ENCODE measurements at regions not wholly inside any gene's neighbourhood (a gene's known extent, or its start where the extent isn't known, plus 50 kb on each side); places are given as distances from the start of the nearest gene placed in this dataset.

DNA sequence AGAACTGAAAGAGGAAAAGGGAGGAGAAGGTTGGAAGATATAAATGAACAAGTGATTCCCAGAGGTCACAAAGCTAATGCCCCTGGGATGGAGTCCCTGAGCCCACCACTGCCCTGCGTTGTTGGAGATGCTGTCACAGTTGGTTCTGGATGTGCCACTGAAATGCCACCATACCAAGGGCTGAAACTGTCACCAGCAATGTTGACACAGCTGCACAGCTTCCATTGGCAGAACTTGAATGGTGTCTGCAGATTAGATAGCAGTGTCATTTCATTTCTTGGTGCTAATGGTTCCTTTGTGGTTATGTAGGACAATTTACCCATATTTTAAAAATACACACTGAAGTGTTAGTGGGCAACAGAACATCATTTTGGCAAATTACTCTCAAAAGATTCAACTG lies 120.7 kb downstream of the TBXT start:
- Mint-ChIP-seq H3K27me3 (ENCODE audit: insufficient read depth, low read depth) (no peaks in the 10 kb centered on the region), H3K27ac (no peak overlapping the region), H3K9me3 (peaks cover 15% of the 10 kb centered on the region), H3K36me3 (peaks cover 3% of the 10 kb centered on the region), H3K4me3 (no peak overlapping the region), H3K4me1 (peaks cover 6% of the 10 kb centered on the region)
- H3K36me3 ChIP-seq = peaks cover 5% of the 10 kb centered on the region
- H3K9ac ChIP-seq = no peak overlapping the region
- no peaks in the 10 kb centered on the region for H4K20me1 ChIP-seq (ENCODE audit: low read depth)
- H3K27ac ChIP-seq = no peak overlapping the region
- no peak for DNase-seq (ENCODE audit: low spot score)
- no peak overlapping the region for H3K4me3 ChIP-seq
- H3K79me2 ChIP-seq (ENCODE audit: low read depth) = no peaks in the 10 kb centered on the region
- peaks cover 5% of the 10 kb centered on the region for H3F3A ChIP-seq (ENCODE audit: low read depth)
- TF ChIP-seq EZH2phosphoT487 (IDR thresholded peaks at IDR 0.05) (no peak), EZH2 (IDR thresholded peaks at IDR 0.05) (no peak)
- TF ChIP-seq, protein P1, sequence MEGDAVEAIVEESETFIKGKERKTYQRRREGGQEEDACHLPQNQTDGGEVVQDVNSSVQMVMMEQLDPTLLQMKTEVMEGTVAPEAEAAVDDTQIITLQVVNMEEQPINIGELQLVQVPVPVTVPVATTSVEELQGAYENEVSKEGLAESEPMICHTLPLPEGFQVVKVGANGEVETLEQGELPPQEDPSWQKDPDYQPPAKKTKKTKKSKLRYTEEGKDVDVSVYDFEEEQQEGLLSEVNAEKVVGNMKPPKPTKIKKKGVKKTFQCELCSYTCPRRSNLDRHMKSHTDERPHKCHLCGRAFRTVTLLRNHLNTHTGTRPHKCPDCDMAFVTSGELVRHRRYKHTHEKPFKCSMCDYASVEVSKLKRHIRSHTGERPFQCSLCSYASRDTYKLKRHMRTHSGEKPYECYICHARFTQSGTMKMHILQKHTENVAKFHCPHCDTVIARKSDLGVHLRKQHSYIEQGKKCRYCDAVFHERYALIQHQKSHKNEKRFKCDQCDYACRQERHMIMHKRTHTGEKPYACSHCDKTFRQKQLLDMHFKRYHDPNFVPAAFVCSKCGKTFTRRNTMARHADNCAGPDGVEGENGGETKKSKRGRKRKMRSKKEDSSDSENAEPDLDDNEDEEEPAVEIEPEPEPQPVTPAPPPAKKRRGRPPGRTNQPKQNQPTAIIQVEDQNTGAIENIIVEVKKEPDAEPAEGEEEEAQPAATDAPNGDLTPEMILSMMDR (IDR thresholded peaks at IDR 0.05) = no peak
- peaks cover 7% of the 10 kb centered on the region for H3K9me3 ChIP-seq (ENCODE audit: low read depth)
- no peak overlapping the region for H2AFZ ChIP-seq (replicated peaks)
- no peaks in the 10 kb centered on the region for H3K27me3 ChIP-seq
- H3K4me2 ChIP-seq = no peak overlapping the region
- peaks cover 3% of the 10 kb centered on the region for H3K4me1 ChIP-seq

DNA sequence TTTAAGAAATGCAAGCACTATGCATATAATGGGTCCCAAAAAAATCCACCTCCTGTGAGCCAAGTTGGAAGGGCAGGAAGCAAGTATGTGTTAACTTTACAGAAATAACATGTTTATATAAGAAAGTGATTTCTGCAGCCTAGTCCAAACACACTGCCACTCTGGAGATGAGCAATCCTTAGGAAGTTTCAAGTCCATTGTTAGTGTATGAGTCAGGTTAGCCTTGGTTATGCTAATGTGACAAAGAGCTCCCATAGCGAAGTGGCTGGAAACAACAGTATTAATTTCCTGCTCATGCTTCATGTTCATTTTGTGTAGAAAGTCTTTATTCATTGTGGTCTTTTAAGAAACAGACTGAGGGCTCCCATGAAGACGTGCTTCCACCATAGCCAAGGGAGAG lies 121.4 kb downstream of the TBXT start:
- no peak overlapping the region for H3K4me3 Mint-ChIP-seq
- no peaks in the 10 kb centered on the region for H3K27me3 Mint-ChIP-seq (ENCODE audit: insufficient read depth, low read depth)
- Histone ChIP-seq H2AFZ (replicated peaks) (no peak overlapping the region), H3K9me3 (ENCODE audit: low read depth) (no peaks in the 10 kb centered on the region), H3K9ac (no peak overlapping the region), H3K79me2 (ENCODE audit: low read depth) (no peaks in the 10 kb centered on the region), H3K4me3 (no peak overlapping the region), H3K4me1 (peaks cover 3% of the 10 kb centered on the region), H3K27me3 (no peaks in the 10 kb centered on the region), H3K4me2 (no peak overlapping the region), H3K27ac (no peak overlapping the region), H3K36me3 (no peaks in the 10 kb centered on the region), H3F3A (ENCODE audit: low read depth) (peaks cover 5% of the 10 kb centered on the region), H4K20me1 (ENCODE audit: low read depth) (no peaks in the 10 kb centered on the region)
- H3K36me3 Mint-ChIP-seq = peaks cover 2% of the 10 kb centered on the region
- peaks cover 13% of the 10 kb centered on the region for H3K9me3 Mint-ChIP-seq
- H3K27ac Mint-ChIP-seq = no peak overlapping the region
- no peak for DNase-seq (ENCODE audit: low spot score)
- H3K4me1 Mint-ChIP-seq = peaks cover 6% of the 10 kb centered on the region
- TF ChIP-seq EZH2 (IDR thresholded peaks at IDR 0.05) (no peak), EZH2phosphoT487 (IDR thresholded peaks at IDR 0.05) (no peak)
- TF ChIP-seq, protein P1 (IDR thresholded peaks at IDR 0.05) = no peak

DNA sequence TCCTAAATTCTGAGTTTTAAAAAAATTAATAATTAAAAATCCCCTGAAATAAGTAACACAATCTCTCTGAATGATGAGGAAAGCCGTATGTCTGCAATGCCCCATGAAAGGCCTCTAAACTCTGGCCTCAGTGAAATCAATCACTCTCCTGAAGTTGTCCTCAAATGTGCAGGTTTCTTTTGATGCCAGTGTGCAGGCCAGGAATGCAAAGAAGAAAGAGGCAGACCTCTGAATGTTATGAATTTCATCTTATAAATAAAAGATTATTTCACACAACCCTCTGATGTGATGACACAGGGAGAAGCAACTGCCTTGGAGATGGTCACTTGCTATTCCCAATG lies 121.8 kb downstream of the TBXT start:
- no peaks in the 10 kb centered on the region for H3K27me3 ChIP-seq
- no peaks in the 10 kb centered on the region for H4K20me1 ChIP-seq (ENCODE audit: low read depth)
- H2AFZ ChIP-seq (replicated peaks) = no peak overlapping the region
- H3K27me3 Mint-ChIP-seq (ENCODE audit: insufficient read depth, low read depth) = no peaks in the 10 kb centered on the region
- no peak overlapping the region for H3K4me2 ChIP-seq
- H3K4me3 ChIP-seq = no peak overlapping the region
- peaks cover 2% of the 10 kb centered on the region for H3K36me3 Mint-ChIP-seq
- H3K9me3 Mint-ChIP-seq = peaks cover 13% of the 10 kb centered on the region
- no peak overlapping the region for H3K4me3 Mint-ChIP-seq
- DNase-seq (ENCODE audit: low spot score) = no peak
- H3K4me1 ChIP-seq = peaks cover 3% of the 10 kb centered on the region
- H3K9ac ChIP-seq = no peak overlapping the region
- H3K27ac ChIP-seq = no peak overlapping the region
- no peaks in the 10 kb centered on the region for H3K9me3 ChIP-seq (ENCODE audit: low read depth)
- peaks cover 6% of the 10 kb centered on the region for H3K4me1 Mint-ChIP-seq
- TF ChIP-seq, protein P1 (IDR thresholded peaks at IDR 0.05) = no peak
- TF ChIP-seq EZH2phosphoT487 (IDR thresholded peaks at IDR 0.05) (no peak), EZH2 (IDR thresholded peaks at IDR 0.05) (no peak)
- no peaks in the 10 kb centered on the region for H3K36me3 ChIP-seq
- H3K79me2 ChIP-seq (ENCODE audit: low read depth) = no peaks in the 10 kb centered on the region
- H3K27ac Mint-ChIP-seq = no peak overlapping the region
- peaks cover 5% of the 10 kb centered on the region for H3F3A ChIP-seq (ENCODE audit: low read depth)
